Vagina (tissue), 2 donors: ENCODE measurements at regions not wholly inside any gene's neighbourhood (a gene's known extent, or its start where the extent isn't known, plus 50 kb on each side); places are given as distances from the start of the nearest gene placed in this dataset.

ENCODE experiments used
- POLR2A ChIP-seq, 2 donors: fragments of 450-650 bp; IDR thresholded peaks; one replicate each; pipeline ENCODE4 v1.6.1; 2017; ENCODE audit warnings: antibody characterized with exemption in 2 of 2, mild to moderate bottlenecking in 2 of 2, moderate library complexity in 2 of 2
- TF ChIP-seq, protein P1 (sequence below), 3 experiments: fragments of 450-650 bp in 2 of 3; fragments of 200-600 bp in 1 of 3; sonication (generic) in 1 of 3; IDR thresholded peaks; one replicate each; pipeline ENCODE4 v1.5.1; 2017 to 2019; ENCODE audit warnings: antibody characterized with exemption in 3 of 3, mild to moderate bottlenecking in 2 of 3, moderate library complexity in 2 of 3

GRCh38 chr7:35446091-35446490 lies 192.2 kb upstream of the TBX20 start:
- TF ChIP-seq, protein P1, sequence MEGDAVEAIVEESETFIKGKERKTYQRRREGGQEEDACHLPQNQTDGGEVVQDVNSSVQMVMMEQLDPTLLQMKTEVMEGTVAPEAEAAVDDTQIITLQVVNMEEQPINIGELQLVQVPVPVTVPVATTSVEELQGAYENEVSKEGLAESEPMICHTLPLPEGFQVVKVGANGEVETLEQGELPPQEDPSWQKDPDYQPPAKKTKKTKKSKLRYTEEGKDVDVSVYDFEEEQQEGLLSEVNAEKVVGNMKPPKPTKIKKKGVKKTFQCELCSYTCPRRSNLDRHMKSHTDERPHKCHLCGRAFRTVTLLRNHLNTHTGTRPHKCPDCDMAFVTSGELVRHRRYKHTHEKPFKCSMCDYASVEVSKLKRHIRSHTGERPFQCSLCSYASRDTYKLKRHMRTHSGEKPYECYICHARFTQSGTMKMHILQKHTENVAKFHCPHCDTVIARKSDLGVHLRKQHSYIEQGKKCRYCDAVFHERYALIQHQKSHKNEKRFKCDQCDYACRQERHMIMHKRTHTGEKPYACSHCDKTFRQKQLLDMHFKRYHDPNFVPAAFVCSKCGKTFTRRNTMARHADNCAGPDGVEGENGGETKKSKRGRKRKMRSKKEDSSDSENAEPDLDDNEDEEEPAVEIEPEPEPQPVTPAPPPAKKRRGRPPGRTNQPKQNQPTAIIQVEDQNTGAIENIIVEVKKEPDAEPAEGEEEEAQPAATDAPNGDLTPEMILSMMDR (IDR thresholded peaks at IDR 0.05) = no peak
- no peak for TF ChIP-seq POLR2A (IDR thresholded peaks at IDR 0.05)
